ENCODE measurements at regions not wholly inside any gene's neighbourhood (a gene's known extent, or its start where the extent isn't known, plus 50 kb on each side); places are given as distances from the start of the nearest gene placed in this dataset.

DNA sequence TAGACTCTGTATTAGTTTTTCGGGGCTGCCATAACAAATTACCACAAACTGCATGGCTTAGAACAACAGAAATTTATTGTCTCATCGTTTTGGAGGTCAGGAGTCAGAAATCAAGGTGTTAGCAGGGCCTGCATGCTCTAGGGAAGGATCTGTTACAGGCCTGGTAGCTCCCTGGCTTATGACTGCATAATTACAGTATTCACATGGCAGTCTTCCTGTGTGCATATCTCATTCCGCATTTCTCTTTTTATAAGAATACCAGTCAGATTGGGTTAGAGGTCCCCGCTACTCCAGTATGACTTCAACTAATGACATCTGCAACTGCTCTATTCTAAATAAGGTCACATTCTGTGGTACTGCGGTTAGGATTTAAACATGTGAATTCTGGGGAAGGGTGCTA is 59.3 kb upstream of the SLC2A12 start:
- TF ChIP-seq, protein P1, sequence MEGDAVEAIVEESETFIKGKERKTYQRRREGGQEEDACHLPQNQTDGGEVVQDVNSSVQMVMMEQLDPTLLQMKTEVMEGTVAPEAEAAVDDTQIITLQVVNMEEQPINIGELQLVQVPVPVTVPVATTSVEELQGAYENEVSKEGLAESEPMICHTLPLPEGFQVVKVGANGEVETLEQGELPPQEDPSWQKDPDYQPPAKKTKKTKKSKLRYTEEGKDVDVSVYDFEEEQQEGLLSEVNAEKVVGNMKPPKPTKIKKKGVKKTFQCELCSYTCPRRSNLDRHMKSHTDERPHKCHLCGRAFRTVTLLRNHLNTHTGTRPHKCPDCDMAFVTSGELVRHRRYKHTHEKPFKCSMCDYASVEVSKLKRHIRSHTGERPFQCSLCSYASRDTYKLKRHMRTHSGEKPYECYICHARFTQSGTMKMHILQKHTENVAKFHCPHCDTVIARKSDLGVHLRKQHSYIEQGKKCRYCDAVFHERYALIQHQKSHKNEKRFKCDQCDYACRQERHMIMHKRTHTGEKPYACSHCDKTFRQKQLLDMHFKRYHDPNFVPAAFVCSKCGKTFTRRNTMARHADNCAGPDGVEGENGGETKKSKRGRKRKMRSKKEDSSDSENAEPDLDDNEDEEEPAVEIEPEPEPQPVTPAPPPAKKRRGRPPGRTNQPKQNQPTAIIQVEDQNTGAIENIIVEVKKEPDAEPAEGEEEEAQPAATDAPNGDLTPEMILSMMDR (IDR thresholded peaks at IDR 0.05), result no peak
- TF ChIP-seq POLR2A (IDR thresholded peaks at IDR 0.05), result no peak
